ENCODE measurements at regions not wholly inside any gene's neighbourhood (a gene's known extent, or its start where the extent isn't known, plus 50 kb on each side); places are given as distances from the start of the nearest gene placed in this dataset.

DNA sequence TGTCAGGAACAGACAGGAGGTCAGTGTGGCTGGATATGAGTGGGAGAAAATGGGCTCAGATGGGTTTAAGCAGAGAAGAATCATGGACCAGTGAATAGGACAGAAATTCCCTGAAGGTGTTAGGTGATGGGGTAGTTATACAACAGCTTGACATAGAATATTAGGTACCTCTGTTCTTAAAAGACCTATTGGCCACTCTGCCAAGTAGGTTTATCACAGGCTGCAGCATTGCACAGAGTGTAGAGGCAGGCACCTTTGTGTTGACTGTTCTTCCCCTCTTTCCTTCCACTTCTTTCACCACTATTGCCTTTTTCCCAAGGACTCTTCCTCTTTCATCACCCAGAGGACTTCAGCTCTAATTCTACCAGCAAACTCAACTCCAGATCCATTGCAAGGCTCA lies 274.4 kb downstream of the CDCA7 start:
- Histone ChIP-seq H3K27ac (no peak overlapping the region), H3K4me1 (peaks cover 9% of the 10 kb centered on the region), H3K79me2 (ENCODE audit: low read depth) (no peaks in the 10 kb centered on the region), H3K4me3 (no peak overlapping the region), H3K9ac (no peak overlapping the region), H4K20me1 (ENCODE audit: low read depth) (no peaks in the 10 kb centered on the region), H3K36me3 (no peaks in the 10 kb centered on the region), H3K4me2 (no peak overlapping the region), H3K27me3 (no peaks in the 10 kb centered on the region), H3F3A (ENCODE audit: low read depth) (no peaks in the 10 kb centered on the region), H2AFZ (replicated peaks) (no peak overlapping the region), H3K9me3 (ENCODE audit: low read depth) (no peaks in the 10 kb centered on the region)
- DNase-seq (ENCODE audit: low spot score): no peak
- Mint-ChIP-seq H3K36me3 (peaks cover 3% of the 10 kb centered on the region), H3K4me1 (peaks cover 20% of the 10 kb centered on the region), H3K27ac (peak overlapping the region; percentile 92), H3K27me3 (ENCODE audit: insufficient read depth, low read depth) (peaks cover 12% of the 10 kb centered on the region), H3K4me3 (no peak overlapping the region), H3K9me3 (peaks cover 18% of the 10 kb centered on the region)
- TF ChIP-seq EZH2 (IDR thresholded peaks at IDR 0.05) (no peak), EZH2phosphoT487 (IDR thresholded peaks at IDR 0.05) (no peak)
- TF ChIP-seq, protein P1, sequence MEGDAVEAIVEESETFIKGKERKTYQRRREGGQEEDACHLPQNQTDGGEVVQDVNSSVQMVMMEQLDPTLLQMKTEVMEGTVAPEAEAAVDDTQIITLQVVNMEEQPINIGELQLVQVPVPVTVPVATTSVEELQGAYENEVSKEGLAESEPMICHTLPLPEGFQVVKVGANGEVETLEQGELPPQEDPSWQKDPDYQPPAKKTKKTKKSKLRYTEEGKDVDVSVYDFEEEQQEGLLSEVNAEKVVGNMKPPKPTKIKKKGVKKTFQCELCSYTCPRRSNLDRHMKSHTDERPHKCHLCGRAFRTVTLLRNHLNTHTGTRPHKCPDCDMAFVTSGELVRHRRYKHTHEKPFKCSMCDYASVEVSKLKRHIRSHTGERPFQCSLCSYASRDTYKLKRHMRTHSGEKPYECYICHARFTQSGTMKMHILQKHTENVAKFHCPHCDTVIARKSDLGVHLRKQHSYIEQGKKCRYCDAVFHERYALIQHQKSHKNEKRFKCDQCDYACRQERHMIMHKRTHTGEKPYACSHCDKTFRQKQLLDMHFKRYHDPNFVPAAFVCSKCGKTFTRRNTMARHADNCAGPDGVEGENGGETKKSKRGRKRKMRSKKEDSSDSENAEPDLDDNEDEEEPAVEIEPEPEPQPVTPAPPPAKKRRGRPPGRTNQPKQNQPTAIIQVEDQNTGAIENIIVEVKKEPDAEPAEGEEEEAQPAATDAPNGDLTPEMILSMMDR (IDR thresholded peaks at IDR 0.05): no peak

- Histone ChIP-seq H2AFZ (replicated peaks) (peak overlapping the region; percentile 75), H3K4me3 (no peak overlapping the region), H3K9me3 (ENCODE audit: low read depth) (no peaks in the 10 kb centered on the region), H3K4me2 (no peak overlapping the region), H3K36me3 (no peaks in the 10 kb centered on the region), H3K79me2 (ENCODE audit: low read depth) (no peaks in the 10 kb centered on the region), H3K27ac (no peak overlapping the region), H4K20me1 (ENCODE audit: low read depth) (no peaks in the 10 kb centered on the region), H3K9ac (no peak overlapping the region), H3K4me1 (peaks cover 9% of the 10 kb centered on the region), H3K27me3 (no peaks in the 10 kb centered on the region), H3F3A (ENCODE audit: low read depth) (no peaks in the 10 kb centered on the region)
- H3K4me3 Mint-ChIP-seq: peak overlapping the region; percentile 52
- H3K4me1 Mint-ChIP-seq: peaks cover 12% of the 10 kb centered on the region
- peaks cover 8% of the 10 kb centered on the region for H3K27me3 Mint-ChIP-seq (ENCODE audit: insufficient read depth, low read depth)
- H3K36me3 Mint-ChIP-seq: peaks cover 2% of the 10 kb centered on the region
- peak overlapping the region; percentile 89 for H3K27ac Mint-ChIP-seq
- DNase-seq (ENCODE audit: low spot score): no peak
- peaks cover 13% of the 10 kb centered on the region for H3K9me3 Mint-ChIP-seq
- TF ChIP-seq EZH2phosphoT487 (IDR thresholded peaks at IDR 0.05) (no peak), EZH2 (IDR thresholded peaks at IDR 0.05) (no peak)
- TF ChIP-seq, protein P1 (IDR thresholded peaks at IDR 0.05): no peak
Observed at GRCh38 chr2:173630425-173631126, 275.9 kb downstream of the CDCA7 start.

GRCh38 chr2:173631127-173631460 lies 276.4 kb downstream of the CDCA7 start:
- H3K27me3 Mint-ChIP-seq (ENCODE audit: insufficient read depth, low read depth): peaks cover 8% of the 10 kb centered on the region
- H3F3A ChIP-seq (ENCODE audit: low read depth): no peaks in the 10 kb centered on the region
- no peak overlapping the region for H3K27ac ChIP-seq
- peak overlapping the region; percentile 52 for H3K4me3 Mint-ChIP-seq
- no peaks in the 10 kb centered on the region for H3K36me3 Mint-ChIP-seq
- no peaks in the 10 kb centered on the region for H3K9me3 ChIP-seq (ENCODE audit: low read depth)
- H3K4me1 ChIP-seq: peaks cover 9% of the 10 kb centered on the region
- no peaks in the 10 kb centered on the region for H4K20me1 ChIP-seq (ENCODE audit: low read depth)
- H3K9ac ChIP-seq: no peak overlapping the region
- H3K9me3 Mint-ChIP-seq: peaks cover 8% of the 10 kb centered on the region
- H3K4me2 ChIP-seq: no peak overlapping the region
- peak overlapping the region; percentile 75 for H2AFZ ChIP-seq (replicated peaks)
- no peak overlapping the region for H3K4me3 ChIP-seq
- H3K36me3 ChIP-seq: no peaks in the 10 kb centered on the region
- DNase-seq (ENCODE audit: low spot score): no peak
- no peaks in the 10 kb centered on the region for H3K27me3 ChIP-seq
- peak overlapping the region; percentile 89 for H3K27ac Mint-ChIP-seq
- no peaks in the 10 kb centered on the region for H3K79me2 ChIP-seq (ENCODE audit: low read depth)
- H3K4me1 Mint-ChIP-seq: peaks cover 12% of the 10 kb centered on the region
- no peak for TF ChIP-seq EZH2 (IDR thresholded peaks at IDR 0.05)

DNA sequence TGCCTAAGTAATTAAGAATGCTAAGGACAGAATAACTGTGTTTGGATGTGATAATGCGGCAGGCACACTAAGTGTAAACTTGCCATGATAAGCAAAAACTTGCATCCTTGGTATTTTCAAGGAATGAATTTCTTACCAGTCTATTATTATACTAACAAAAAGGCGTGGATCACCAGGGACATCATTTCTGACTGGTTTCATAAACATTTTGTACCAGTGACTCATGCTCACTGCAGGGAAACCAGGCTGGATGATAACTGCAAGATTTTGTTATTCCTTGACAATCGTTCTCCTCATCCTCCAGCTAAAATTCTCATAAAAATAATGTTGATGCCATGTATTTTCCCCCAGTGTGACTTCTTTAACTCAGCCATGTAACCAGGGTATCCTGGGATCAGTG lies 289.5 kb downstream of the CDCA7 start:
- no peak overlapping the region for H3K4me2 ChIP-seq
- Mint-ChIP-seq H3K36me3 (no peaks in the 10 kb centered on the region), H3K27me3 (ENCODE audit: insufficient read depth, low read depth) (no peaks in the 10 kb centered on the region), H3K4me1 (peaks cover 30% of the 10 kb centered on the region), H3K4me3 (no peak overlapping the region), H3K9me3 (peaks cover 3% of the 10 kb centered on the region), H3K27ac (no peak overlapping the region)
- no peaks in the 10 kb centered on the region for H3K79me2 ChIP-seq (ENCODE audit: low read depth)
- H3K9me3 ChIP-seq (ENCODE audit: low read depth): no peaks in the 10 kb centered on the region
- no peaks in the 10 kb centered on the region for H3K27me3 ChIP-seq
- H3K9ac ChIP-seq: no peak overlapping the region
- no peak overlapping the region for H3K4me3 ChIP-seq
- no peak overlapping the region for H2AFZ ChIP-seq (replicated peaks)
- no peaks in the 10 kb centered on the region for H4K20me1 ChIP-seq (ENCODE audit: low read depth)
- H3F3A ChIP-seq (ENCODE audit: low read depth): peaks cover 22% of the 10 kb centered on the region
- peaks cover 49% of the 10 kb centered on the region for H3K4me1 ChIP-seq
- H3K27ac ChIP-seq: no peak overlapping the region
- H3K36me3 ChIP-seq: no peaks in the 10 kb centered on the region
- no peak for DNase-seq (ENCODE audit: low spot score)
- TF ChIP-seq EZH2phosphoT487 (IDR thresholded peaks at IDR 0.05) (no peak), EZH2 (IDR thresholded peaks at IDR 0.05) (no peak)
- TF ChIP-seq, protein P1 (IDR thresholded peaks at IDR 0.05): no peak

All from neural progenitor cell (in vitro differentiated cells).